Hepatocyte (in vitro differentiated cells): ENCODE measurements at regions not wholly inside any gene's neighbourhood (a gene's known extent, or its start where the extent isn't known, plus 50 kb on each side); places are given as distances from the start of the nearest gene placed in this dataset.

Experiments
- EZH2 ChIP-seq: fragments of 200-600 bp; sonication (generic); IDR thresholded peaks from 2 replicates; pipeline ENCODE4 v1.6.1; 2016; ENCODE audit warnings: antibody characterized with exemption, mild to moderate bottlenecking, borderline replicate concordance
- EZH2phosphoT487 ChIP-seq: fragments of 200-600 bp; sonication (generic); IDR thresholded peaks from one replicate; pipeline ENCODE4 v1.6.1; 2018; ENCODE audit warnings: antibody characterized with exemption, mild to moderate bottlenecking, low read depth, moderate library complexity; ENCODE audit not compliant: unreplicated experiment, severe bottlenecking
- TF ChIP-seq, protein P1 (sequence below): fragments of 200-600 bp; sonication (generic); IDR thresholded peaks from 2 replicates; pipeline ENCODE4 v1.5.1; 2016; ENCODE audit warnings: antibody characterized with exemption, mild to moderate bottlenecking; ENCODE audit not compliant: poor library complexity

DNA sequence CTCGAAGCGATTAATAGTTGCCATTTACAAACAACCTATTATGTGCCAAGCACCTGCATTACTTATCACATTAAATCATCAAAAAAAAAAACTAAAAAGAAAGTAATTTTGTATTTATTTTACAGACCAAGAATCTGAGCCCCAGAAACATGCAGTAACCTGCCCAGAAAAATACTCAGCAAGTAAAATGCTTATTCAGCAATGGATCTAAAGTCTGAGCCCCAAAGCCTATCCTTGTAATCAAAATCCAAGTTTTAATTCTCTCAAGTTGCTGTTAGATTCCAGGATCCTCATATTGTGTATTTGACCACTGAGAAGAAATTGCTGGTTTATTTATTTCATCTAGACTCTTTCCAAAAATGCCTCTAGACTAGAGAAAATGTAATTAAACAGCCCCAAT is 783.3 kb upstream of the API5 start:
- TF ChIP-seq, protein P1, sequence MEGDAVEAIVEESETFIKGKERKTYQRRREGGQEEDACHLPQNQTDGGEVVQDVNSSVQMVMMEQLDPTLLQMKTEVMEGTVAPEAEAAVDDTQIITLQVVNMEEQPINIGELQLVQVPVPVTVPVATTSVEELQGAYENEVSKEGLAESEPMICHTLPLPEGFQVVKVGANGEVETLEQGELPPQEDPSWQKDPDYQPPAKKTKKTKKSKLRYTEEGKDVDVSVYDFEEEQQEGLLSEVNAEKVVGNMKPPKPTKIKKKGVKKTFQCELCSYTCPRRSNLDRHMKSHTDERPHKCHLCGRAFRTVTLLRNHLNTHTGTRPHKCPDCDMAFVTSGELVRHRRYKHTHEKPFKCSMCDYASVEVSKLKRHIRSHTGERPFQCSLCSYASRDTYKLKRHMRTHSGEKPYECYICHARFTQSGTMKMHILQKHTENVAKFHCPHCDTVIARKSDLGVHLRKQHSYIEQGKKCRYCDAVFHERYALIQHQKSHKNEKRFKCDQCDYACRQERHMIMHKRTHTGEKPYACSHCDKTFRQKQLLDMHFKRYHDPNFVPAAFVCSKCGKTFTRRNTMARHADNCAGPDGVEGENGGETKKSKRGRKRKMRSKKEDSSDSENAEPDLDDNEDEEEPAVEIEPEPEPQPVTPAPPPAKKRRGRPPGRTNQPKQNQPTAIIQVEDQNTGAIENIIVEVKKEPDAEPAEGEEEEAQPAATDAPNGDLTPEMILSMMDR = no peak
- TF ChIP-seq EZH2phosphoT487 (no peak), EZH2 (no peak)
